ENCODE measurements at regions not wholly inside any gene's neighbourhood (a gene's known extent, or its start where the extent isn't known, plus 50 kb on each side); places are given as distances from the start of the nearest gene placed in this dataset.

DNA sequence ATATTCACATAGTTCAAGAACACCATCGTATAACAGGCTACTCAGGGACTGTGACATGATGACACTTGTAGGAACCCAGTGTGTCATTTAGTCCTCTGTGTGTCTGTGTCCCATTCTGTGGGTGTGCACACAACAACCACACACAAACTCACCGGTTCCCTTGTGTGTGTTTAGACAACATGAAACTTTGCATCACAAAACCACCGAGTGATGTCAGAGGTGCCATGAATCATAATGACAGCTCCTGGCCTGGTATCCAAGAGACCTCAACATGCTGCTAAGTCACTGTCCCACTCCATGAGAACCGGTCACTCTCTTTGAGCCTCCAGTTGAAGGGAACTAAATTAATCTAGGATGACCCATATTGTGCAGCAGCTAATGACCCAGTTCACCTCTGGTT, 421.3 kb downstream of the PREX1 start:
- TF ChIP-seq CTCF (conservative IDR thresholded peaks at IDR 0.05; ENCODE audit: low read depth, low read length) (no peak), EZH2 (IDR thresholded peaks at IDR 0.05; ENCODE audit: borderline replicate concordance, low read depth, low read length, poor library complexity, severe bottlenecking) (no peak)

Measured in A673 (cell line).